HG03571 (cell line): ENCODE measurements at regions not wholly inside any gene's neighbourhood (a gene's known extent, or its start where the extent isn't known, plus 50 kb on each side); places are given as distances from the start of the nearest gene placed in this dataset.

Experiments used
- ATAC-seq: cut with Tn5 transposase; IDR thresholded peaks from one replicate; pipeline ENCODE4 v1.9.1; 2021; ENCODE audit not compliant: unreplicated experiment

GRCh38 chrX:5113128-5113527 is 1115.5 kb downstream of the NLGN4X start:
- ATAC-seq = no peak

- no peak for ATAC-seq
These were observed 1128.7 kb downstream of the NLGN4X start for GRCh38 chrX:5100004-5100403.

GRCh38 chrX:5086388-5086787 is 1142.3 kb downstream of the NLGN4X start:
- no peak for ATAC-seq

- no peak for ATAC-seq
These were observed 1144.4 kb downstream of the NLGN4X start for GRCh38 chrX:5084279-5084678.

DNA sequence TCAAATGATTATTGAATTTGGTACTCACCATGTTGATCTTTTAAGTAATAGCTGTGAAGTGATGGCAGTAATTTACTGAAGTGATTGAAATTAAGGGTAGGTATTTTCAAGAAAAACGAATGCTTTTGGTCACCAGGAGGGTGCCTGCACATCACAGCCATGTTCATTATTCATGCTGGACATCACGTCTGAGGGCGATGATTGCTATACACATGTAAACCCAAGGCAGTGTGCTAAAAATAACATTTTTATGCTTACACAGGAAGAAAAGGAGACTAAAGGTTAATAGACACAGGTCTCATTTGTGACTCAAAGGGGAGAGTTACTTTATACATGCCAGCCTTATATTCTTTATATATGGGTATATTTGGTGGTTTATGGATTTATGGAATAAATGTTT is 1146.0 kb downstream of the NLGN4X start:
- ATAC-seq = no peak

DNA sequence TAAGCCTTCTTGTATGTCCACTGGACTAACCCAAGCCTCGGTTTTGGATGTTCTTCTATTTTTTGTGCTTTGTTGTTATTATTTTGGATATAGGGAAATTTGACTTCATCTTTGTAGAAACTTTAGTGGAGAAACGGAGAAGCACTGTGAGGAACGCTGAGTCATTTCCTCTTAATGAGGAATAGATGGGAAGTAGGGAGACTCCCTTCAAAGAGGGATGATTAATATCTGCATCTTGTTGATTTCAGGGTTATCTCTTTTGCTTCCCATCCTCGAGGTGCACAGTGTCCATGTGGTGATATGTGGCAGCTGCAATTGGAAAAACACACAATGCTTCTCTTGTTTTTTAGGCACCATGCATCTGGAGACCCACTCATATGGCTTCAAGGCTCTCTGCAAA is 1147.9 kb downstream of the NLGN4X start:
- no peak for ATAC-seq

DNA sequence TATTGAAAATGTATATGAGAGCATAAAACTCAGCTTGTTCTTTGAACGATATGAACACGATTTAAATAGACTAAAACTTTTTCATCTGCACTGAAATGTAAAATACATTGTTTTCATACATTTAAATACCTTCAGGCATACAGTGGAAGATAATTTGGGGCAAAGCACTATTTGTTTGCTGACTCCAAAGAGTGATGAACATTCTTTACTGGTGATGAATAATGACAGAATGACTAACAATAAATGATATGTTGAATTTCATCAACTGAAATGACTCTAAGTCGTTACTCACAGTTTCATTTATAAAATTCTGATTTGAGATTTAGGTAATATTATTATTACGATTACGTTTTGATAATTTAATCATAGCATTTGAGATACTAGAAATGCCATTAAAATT is 1160.1 kb downstream of the NLGN4X start:
- ATAC-seq = no peak

- ATAC-seq = no peak
These were observed 1170.9 kb downstream of the NLGN4X start for GRCh38 chrX:5057786-5058185.

DNA sequence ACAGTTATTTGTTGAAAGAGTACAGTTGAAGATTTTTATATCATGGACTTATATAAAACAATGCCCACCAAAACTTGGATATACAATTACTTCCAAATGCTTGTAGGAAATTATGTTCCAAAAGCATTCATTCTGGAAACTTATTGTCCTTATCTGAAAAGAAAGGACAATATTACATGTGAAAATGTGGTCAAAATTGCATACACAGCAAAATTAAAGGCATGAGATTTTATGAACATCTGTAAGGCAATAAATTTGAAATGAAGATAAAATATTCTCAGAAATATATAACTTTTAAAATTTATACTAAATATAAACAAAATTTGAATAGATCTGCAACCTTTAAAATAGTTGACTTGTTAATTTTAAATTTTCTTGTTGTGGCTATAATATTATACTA is 1173.8 kb downstream of the NLGN4X start:
- ATAC-seq = no peak

DNA sequence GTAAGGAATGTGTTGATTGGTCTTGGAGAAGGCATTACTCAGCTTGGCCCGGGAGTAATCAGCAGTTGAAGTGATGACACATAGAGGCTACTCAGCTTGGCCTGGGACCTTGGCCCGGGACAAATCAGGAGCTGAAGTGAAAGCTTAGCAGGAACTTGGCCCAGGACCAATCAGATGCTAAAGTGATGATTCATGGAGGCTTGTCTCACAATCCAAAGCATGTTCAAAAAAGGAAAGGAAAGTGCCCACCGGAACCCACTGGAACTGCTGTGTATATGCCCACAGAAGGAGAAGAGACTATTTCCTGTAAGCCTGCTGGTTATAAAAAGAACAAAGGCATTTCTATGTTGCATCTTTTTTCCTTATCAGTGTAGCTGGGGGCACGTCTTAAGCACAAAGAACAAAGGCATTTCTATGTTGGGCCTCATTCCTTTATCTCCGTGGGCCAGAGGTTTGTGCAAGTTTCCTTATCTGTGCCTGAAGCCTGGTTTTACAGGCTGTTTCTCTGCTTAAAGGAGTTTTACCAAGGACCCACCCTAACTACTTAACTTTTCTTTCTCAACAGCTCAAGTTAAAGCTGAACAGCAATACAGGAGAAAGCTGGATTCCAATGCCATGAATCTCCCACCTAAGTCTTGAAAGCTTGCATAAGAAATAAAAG is 1176.7 kb downstream of the NLGN4X start:
- ATAC-seq = no peak

- no peak for ATAC-seq
These were observed 1186.1 kb downstream of the NLGN4X start for GRCh38 chrX:5042563-5042962.

- no peak for ATAC-seq
These were observed 1196.9 kb downstream of the NLGN4X start for GRCh38 chrX:5031792-5032191.

- no peak for ATAC-seq
These were observed 1213.2 kb downstream of the NLGN4X start for GRCh38 chrX:5015451-5015850.

- no peak for ATAC-seq
These were observed 1233.8 kb downstream of the NLGN4X start for GRCh38 chrX:4994855-4995254.

DNA sequence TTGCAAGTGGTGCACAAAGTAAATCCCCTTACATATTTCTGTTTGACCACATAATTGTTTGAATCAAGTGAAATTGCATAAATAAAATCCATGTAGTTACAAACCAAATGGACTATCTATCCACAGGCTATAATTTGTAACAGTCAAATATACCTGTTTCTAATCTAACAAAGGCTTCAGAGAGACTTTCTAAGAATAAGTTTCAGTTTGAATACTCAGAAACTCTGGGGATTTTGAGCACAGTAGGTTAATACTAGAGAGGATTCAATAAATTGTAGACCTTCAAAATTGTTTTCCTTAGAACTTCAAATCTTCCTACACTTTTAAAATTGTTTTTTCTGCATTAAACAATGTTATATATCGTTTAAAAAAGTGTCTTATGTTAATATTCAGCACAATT is 1250.1 kb downstream of the NLGN4X start:
- ATAC-seq = no peak

DNA sequence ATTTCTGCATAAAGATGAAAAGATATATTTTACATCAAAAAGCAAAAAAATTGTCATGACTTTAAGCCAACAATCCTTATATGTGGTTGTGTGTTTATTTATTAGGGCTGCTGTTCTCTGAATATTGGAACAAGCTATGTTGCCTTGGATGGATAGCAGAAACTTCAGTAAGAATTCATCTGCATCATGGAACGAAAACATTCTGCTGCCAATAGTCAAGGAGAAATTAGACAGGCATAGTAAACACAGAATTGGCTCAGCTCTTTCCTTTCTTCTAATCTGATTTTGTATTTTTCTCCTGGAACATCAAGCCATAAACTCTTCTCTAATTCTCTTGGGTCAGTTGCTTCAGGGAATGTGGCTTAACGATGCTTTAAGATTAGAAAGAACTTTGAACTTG is 1257.0 kb downstream of the NLGN4X start:
- no peak for ATAC-seq

- no peak for ATAC-seq
These were observed 1250.7 kb upstream of the PRKX start for GRCh38 chrX:4964112-4964511.

DNA sequence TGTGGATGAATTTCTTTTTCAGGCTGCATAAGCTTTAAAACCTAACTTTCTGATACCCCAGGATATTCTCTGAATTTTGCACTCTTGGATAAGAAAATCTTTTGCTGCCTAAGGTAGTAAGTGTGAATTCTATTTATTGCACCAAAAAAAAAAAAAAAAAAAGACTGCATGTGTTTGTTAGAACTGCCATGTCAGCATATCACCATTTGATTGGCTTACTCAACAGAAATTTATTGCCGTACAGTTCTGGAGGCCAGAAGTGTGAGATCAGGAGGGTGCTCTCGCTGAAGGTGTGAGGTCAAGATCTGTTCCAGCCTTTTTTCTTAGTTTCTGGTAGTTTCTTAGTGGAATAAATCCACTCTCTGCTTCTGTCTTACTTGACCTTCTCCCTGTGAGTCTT is 1250.0 kb upstream of the PRKX start:
- no peak for ATAC-seq

DNA sequence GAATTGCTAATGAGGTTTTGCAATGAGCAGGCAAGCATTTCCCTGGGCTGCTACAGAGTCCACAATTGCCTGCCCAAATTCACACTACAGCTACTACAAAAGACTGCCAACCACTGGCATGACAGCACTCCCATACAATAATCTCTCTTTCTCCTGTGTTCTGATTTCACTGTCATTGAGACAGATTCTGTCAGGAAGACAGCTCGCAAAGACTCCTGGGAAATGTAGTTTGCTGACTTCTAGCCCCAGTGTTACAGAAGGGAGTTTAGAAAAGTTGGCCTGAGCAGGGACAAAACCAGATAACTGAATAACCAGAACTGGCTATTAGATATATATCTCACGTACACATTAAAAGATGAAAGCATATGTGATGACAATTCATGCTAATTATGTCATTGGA is 1231.3 kb upstream of the PRKX start:
- no peak for ATAC-seq

- no peak for ATAC-seq
These were observed 1222.9 kb upstream of the PRKX start for GRCh38 chrX:4936315-4936714.

- peak; percentile 69 for ATAC-seq
These were observed 1222.4 kb upstream of the PRKX start for GRCh38 chrX:4935846-4936245.

GRCh38 chrX:4935401-4935800 is 1222.0 kb upstream of the PRKX start:
- ATAC-seq = peak; percentile 40

DNA sequence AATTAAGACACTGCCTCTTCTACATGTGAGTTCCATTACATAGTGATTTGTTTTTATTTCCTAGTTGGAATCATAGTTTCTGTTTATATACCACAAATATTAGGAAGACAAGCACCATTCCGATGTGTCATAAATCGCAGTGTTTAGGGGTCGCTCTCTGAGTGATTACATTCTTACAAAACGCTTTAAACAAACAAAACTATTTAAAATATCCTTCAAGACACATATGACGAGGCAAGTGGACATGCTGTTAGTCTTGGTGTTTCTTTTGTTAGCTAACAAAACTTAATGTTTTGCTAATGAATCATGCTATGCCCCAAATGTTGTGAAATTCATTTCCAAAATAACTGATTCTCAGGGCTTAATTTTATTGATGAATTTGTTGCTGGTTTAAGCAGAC is 1219.3 kb upstream of the PRKX start:
- ATAC-seq = no peak

GRCh38 chrX:4930426-4930825 is 1217.0 kb upstream of the PRKX start:
- ATAC-seq = no peak
